ENCODE measurements at regions not wholly inside any gene's neighbourhood (a gene's known extent, or its start where the extent isn't known, plus 50 kb on each side); places are given as distances from the start of the nearest gene placed in this dataset.
"Not testable (repeated sequence)": the region's sequence is repeated elsewhere in the genome, so short reads cannot be mapped to it uniquely, and the experiment has no call there.

DNA sequence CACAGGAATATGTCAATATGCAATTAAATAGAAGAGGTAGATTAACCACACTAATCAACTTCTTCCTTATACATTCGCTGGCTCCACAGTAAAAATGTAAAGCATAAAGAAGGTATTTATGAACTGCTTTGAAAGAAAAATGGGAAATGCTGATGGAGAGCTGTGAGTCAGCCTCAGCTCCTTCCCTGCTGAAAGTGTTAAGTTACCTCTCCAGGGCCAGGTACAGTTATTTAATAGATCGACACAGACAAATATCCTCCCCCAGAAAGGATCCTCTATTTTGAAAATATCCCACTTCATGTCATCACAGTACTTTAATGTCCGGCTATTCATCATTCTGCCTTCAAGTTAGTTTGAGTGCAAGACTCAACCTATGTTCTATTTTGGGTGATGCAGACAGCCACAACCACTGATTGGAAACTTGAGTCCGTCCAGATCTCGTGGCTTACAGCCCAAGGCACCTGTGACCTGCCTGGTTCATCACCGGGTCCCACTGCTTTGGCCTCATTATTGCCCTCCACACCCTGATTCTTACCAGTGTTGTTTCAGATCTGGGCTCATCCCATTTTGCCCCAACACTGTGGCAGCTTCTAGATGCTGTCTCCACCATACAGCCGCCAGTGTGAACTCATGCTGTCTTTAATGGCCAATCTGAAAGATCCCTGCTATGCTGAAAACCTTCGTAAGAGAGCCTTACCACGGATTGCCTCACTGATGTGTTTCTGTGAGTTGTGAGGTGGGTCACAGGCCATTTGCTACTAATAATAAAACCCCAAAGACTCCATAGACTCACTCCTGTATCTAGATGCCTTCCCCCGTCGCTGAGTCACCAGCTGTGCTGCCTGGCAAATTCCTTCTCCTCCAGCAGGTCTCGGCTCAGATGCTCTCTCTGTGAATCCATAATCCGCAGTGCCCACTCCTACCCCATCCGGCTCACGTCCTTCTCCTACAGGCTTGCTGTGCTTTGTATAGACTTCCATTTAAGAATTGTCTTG lies 56.2 kb upstream of the DDAH1 start:
- DNase-seq (ENCODE audit: low read depth in 4 of 4, low spot score in 3 of 4) = not testable (repeated sequence)

DNA sequence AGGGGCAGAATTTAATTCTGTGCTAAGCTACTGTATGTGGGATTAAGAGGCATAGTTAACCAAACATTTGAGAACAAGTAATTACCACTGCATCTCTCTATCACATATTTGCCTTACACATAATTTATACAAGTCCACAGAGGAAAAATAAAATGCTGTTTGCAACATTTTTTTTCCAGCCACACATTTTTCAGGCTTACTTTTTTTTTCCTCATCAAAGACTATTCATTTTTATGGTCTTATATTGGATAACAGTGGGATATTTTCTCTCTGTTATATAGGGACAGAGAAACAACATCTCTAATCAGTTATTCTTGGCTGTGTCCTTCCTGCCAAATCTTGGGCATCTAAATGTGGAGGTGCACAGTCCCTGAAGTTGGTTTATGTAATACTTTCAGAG lies 57.5 kb upstream of the DDAH1 start:
- DNase-seq (ENCODE audit: low read depth in 4 of 4, low spot score in 3 of 4) = not testable (repeated sequence)

DNA sequence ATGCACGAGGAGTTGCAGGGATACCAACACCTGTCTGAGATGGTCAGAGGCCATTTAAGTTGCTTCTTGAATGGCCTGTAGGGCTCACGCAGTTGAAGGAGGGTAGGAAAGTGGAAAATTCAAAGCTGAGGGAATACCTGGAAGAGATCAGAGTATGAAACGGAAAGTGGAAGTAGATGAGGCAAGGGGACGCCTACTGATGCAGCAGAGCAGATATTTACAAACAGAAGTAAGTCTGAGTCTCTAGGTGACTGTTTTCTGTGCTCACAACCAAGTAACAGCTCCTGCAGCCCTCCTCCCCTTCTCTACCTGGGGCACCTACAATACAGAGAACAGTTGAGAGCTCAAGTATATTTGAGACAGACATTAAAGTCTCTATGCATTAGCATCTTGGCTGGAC lies 57.5 kb upstream of the CCN1 start:
- not testable (repeated sequence) for DNase-seq (ENCODE audit: low read depth in 4 of 4, low spot score in 3 of 4)

DNA sequence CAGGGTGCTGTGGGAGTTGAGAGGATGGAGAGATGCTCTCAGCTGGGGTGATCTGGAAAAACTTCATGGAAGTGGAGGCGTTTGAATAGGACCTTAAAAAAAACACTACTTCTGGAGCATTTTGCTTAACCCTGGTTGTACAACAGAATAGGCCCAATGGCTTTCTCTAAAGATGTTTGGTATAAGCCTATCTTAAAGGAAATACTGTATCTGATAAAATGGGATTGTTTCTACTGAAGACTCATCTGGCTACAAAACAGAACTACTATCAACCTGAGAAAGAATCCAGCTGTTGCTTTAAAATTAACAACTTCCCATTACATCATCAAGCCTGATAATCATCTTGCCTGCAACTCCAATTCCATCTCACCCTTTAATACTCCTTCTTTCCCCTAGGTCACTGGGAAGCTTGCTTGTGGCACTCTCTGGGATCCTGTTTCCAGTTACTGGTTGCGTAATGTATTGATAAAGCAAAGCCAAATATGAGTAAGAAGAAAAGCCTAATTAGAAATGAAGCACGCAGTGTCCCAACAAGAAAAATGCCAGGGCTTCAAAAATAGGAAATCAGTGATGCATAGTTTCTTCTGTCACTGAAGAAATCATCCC lies 56.2 kb upstream of the CCN1 start:
- not testable (repeated sequence) for DNase-seq (ENCODE audit: low read depth in 4 of 4, low spot score in 3 of 4)

GRCh38 chr1:85525591-85525991 lies 55.0 kb upstream of the CCN1 start:
- DNase-seq (ENCODE audit: low read depth in 4 of 4, low spot score in 3 of 4) = not testable (repeated sequence)

DNA sequence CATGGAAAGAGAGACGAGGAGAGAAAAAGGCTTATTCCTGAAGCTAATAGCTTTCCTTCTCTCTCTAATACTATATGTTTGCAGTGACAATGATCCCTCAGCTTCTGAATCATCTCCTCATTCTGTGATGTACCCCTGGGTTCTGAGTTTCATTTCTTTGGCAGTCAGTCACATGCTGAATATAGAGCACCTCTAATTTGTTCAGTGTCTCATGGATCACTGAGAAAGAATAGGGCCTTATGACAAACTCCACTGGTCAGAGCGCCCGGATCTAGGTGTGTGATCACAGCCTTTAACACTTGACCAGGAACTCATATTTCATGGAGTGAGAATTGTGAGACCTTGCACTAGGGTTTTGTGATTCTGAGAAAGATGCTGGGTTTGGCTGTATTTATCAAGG lies 54.3 kb upstream of the CCN1 start:
- not testable (repeated sequence) for DNase-seq (ENCODE audit: low read depth in 4 of 4, low spot score in 3 of 4)

GRCh38 chr1:85527145-85527544 lies 53.4 kb upstream of the CCN1 start:
- DNase-seq (ENCODE audit: low read depth in 4 of 4, low spot score in 3 of 4) = peak; percentile 46 to 66 (median 50)

Measured in left renal pelvis (tissue), 4 donors.